ENCODE measurements at regions not wholly inside any gene's neighbourhood (a gene's known extent, or its start where the extent isn't known, plus 50 kb on each side); places are given as distances from the start of the nearest gene placed in this dataset.

DNA sequence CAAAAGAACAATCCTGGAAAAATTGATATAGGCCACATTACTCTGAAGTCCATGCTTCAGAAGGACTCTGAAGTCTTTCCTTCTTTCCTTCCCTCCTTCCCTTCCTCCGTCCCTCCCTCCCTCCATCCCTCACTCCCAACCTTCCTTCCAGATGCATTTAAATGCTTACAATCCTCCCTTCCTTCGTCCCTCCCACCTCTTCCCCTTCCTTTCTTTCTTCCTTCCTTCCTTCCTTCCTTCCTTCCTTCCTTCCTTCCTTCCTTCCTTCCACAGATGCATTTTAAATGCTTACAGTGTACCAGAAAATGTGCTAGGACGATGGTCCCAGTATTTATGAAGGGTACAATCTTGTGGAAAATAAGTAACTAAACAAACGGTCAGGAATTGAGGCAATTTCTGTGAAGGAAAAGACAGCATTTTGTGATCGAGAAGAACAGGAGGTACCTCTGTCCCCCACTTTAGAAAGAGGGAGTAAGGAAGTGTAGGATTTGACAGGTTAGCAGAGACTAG, 181.3 kb upstream of the TUT7 start:
- no peak overlapping the region for H3K27ac Mint-ChIP-seq
- intact Hi-C loops (cut with micrococcal nuclease) = no loop called here
- H3K27me3 ChIP-seq (ENCODE audit: control insufficient read depth in 2 of 2, insufficient read depth in 2 of 2, low read length in 2 of 2) = no peaks in the 10 kb centered on the region
- H3K4me2 ChIP-seq (replicated peaks; ENCODE audit: extremely low read depth, low read length, poor library complexity, severe bottlenecking) = no peak overlapping the region
- DNase-seq = no peak
- no peak overlapping the region for H3K9ac ChIP-seq (ENCODE audit: insufficient read depth, low read length, poor library complexity, severe bottlenecking)
- H3K9me3 ChIP-seq (replicated peaks in 1 of 2; ENCODE audit: control insufficient read depth in 1 of 2, insufficient read depth in 1 of 2, low read length in 2 of 2) = no peaks in the 10 kb centered on the region
- H3K36me3 ChIP-seq (replicated peaks in 1 of 2; ENCODE audit: control insufficient read depth in 1 of 2, insufficient read depth in 2 of 2, low read length in 2 of 2) = no peaks in the 10 kb centered on the region
- peaks cover 0 to 10% (median 3%) of the 10 kb centered on the region in 7 donors for H3K9me3 Mint-ChIP-seq
- no peaks in the 10 kb centered on the region for H4K20me1 ChIP-seq (ENCODE audit: insufficient read depth, low read length)
- 89% methylated on average over 5 of the region's 5 CpGs for WGBS (ENCODE audit: insufficient coverage)
- H3K36me3 Mint-ChIP-seq = no peaks in the 10 kb centered on the region
- peaks cover under 1 to 2% (median 2%) of the 10 kb centered on the region in 3 donors for H3K27me3 Mint-ChIP-seq (ENCODE audit: low read depth in 3 of 3)
- H3K4me3 ChIP-seq (replicated peaks in 1 of 3; ENCODE audit: low read depth in 2 of 3, low read length in 3 of 3) = no peak overlapping the region
- TF ChIP-seq, protein P1, sequence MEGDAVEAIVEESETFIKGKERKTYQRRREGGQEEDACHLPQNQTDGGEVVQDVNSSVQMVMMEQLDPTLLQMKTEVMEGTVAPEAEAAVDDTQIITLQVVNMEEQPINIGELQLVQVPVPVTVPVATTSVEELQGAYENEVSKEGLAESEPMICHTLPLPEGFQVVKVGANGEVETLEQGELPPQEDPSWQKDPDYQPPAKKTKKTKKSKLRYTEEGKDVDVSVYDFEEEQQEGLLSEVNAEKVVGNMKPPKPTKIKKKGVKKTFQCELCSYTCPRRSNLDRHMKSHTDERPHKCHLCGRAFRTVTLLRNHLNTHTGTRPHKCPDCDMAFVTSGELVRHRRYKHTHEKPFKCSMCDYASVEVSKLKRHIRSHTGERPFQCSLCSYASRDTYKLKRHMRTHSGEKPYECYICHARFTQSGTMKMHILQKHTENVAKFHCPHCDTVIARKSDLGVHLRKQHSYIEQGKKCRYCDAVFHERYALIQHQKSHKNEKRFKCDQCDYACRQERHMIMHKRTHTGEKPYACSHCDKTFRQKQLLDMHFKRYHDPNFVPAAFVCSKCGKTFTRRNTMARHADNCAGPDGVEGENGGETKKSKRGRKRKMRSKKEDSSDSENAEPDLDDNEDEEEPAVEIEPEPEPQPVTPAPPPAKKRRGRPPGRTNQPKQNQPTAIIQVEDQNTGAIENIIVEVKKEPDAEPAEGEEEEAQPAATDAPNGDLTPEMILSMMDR (IDR thresholded peaks at IDR 0.05) = no peak
- no peak overlapping the region for H2AFZ ChIP-seq (ENCODE audit: insufficient read depth, low read depth, low read length, poor library complexity, severe bottlenecking)
- H3K79me2 ChIP-seq (ENCODE audit: insufficient read depth, low read length) = no peaks in the 10 kb centered on the region
- no peaks in the 10 kb centered on the region for H3K4me1 Mint-ChIP-seq
- H3K4me1 ChIP-seq (ENCODE audit: control insufficient read depth in 1 of 2, insufficient read depth in 2 of 2, low read length in 2 of 2) = no peaks in the 10 kb centered on the region
- H3K27ac ChIP-seq (ENCODE audit: low read depth in 1 of 2, low read length in 2 of 2) = no peak overlapping the region
- no peak overlapping the region for H3K4me3 Mint-ChIP-seq

DNA sequence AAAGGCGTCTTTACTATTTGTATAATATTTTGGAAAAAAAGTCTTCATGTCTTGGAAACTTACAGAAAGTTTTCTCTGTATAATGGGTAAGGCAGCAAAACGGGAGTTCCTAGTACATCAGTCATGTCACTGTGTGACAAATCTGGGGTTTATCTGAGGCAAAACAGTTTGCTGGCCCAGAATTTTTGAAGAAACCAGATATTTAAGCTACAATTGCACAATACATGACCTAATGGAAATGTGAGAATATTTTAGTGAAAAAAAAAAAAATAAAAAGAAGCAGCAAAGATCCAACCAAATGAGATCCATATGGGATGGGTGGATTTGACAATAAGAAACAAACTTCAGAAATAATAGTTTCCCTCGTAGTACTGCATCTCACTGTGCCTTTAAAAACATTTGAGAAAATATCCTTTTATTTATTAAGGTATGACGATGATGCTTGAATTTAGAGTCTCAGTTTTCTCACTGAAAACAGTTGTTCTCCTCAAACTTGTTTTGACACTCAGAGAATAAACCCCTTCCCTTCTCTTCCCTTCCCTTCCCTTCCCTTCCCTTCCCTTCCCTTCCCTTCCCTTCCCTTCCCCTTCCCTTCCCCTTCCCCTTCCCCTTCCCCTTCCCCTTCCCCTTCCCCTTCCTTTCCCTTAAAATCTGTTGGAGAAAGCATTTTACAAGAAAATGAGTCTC, 180.5 kb upstream of the TUT7 start:
- TF ChIP-seq, protein P1 (IDR thresholded peaks at IDR 0.05) = no peak
- no peaks in the 10 kb centered on the region for H3K36me3 Mint-ChIP-seq
- intact Hi-C loops (cut with micrococcal nuclease) = no loop called here
- H3K27me3 Mint-ChIP-seq (ENCODE audit: low read depth in 3 of 3) = peaks cover 0 to 2% (median 2%) of the 10 kb centered on the region in 3 donors
- Histone ChIP-seq H3K9ac (ENCODE audit: insufficient read depth, low read length, poor library complexity, severe bottlenecking) (no peak overlapping the region), H3K4me2 (replicated peaks; ENCODE audit: extremely low read depth, low read length, poor library complexity, severe bottlenecking) (no peak overlapping the region), H3K4me3 (replicated peaks in 1 of 3; ENCODE audit: low read depth in 2 of 3, low read length in 3 of 3) (no peak overlapping the region), H3K4me1 (ENCODE audit: control insufficient read depth in 1 of 2, insufficient read depth in 2 of 2, low read length in 2 of 2) (no peaks in the 10 kb centered on the region), H3K9me3 (replicated peaks in 1 of 2; ENCODE audit: control insufficient read depth in 1 of 2, insufficient read depth in 1 of 2, low read length in 2 of 2) (no peaks in the 10 kb centered on the region), H3K27ac (ENCODE audit: low read depth in 1 of 2, low read length in 2 of 2) (no peak overlapping the region), H3K79me2 (ENCODE audit: insufficient read depth, low read length) (no peaks in the 10 kb centered on the region), H4K20me1 (ENCODE audit: insufficient read depth, low read length) (no peaks in the 10 kb centered on the region), H2AFZ (ENCODE audit: insufficient read depth, low read depth, low read length, poor library complexity, severe bottlenecking) (no peak overlapping the region), H3K27me3 (ENCODE audit: control insufficient read depth in 2 of 2, insufficient read depth in 2 of 2, low read length in 2 of 2) (no peaks in the 10 kb centered on the region), H3K36me3 (replicated peaks in 1 of 2; ENCODE audit: control insufficient read depth in 1 of 2, insufficient read depth in 2 of 2, low read length in 2 of 2) (no peaks in the 10 kb centered on the region)
- H3K4me3 Mint-ChIP-seq = no peak overlapping the region
- no peaks in the 10 kb centered on the region for H3K4me1 Mint-ChIP-seq
- no peak for DNase-seq
- peaks cover 0 to 10% (median 3%) of the 10 kb centered on the region in 7 donors for H3K9me3 Mint-ChIP-seq
- WGBS (ENCODE audit: insufficient coverage) = 79% methylated on average over 2 of the region's 4 CpGs
- H3K27ac Mint-ChIP-seq = no peak overlapping the region

Measured in CD14-positive monocyte (primary cell).